ENCODE measurements at regions not wholly inside any gene's neighbourhood (a gene's known extent, or its start where the extent isn't known, plus 50 kb on each side); places are given as distances from the start of the nearest gene placed in this dataset.

GRCh38 chr13:74000876-74001275, 133.3 kb downstream of the KLF12 start:
- peak; percentile 12 to 13 for DNase-seq (ENCODE audit: low read depth in 2 of 2)

- DNase-seq (ENCODE audit: low read depth in 2 of 2) = no peak
Observed at GRCh38 chr13:73998631-73999030, 135.6 kb downstream of the KLF12 start.

- DNase-seq (ENCODE audit: low read depth in 2 of 2) = no peak
Observed at GRCh38 chr13:73997964-73998363, 136.2 kb downstream of the KLF12 start.

- no peak for DNase-seq (ENCODE audit: low read depth in 2 of 2)
Observed at GRCh38 chr13:73996569-73996968, 137.6 kb downstream of the KLF12 start.

GRCh38 chr13:73995736-73996135, 138.5 kb downstream of the KLF12 start:
- no peak for DNase-seq (ENCODE audit: low read depth in 2 of 2)

- DNase-seq (ENCODE audit: low read depth in 2 of 2) = no peak
Observed at GRCh38 chr13:73993661-73994060, 140.5 kb downstream of the KLF12 start.

- no peak for DNase-seq (ENCODE audit: low read depth in 2 of 2)
Observed at GRCh38 chr13:73991884-73992283, 142.3 kb downstream of the KLF12 start.

- no peak for DNase-seq (ENCODE audit: low read depth in 2 of 2)
Observed at GRCh38 chr13:73991384-73991783, 142.8 kb downstream of the KLF12 start.

- DNase-seq (ENCODE audit: low read depth in 2 of 2) = no peak
Observed at GRCh38 chr13:73989244-73989843, 144.9 kb downstream of the KLF12 start.

GRCh38 chr13:73988461-73988860, 145.7 kb downstream of the KLF12 start:
- DNase-seq (ENCODE audit: low read depth in 2 of 2) = no peak

GRCh38 chr13:73987618-73988017, 146.6 kb downstream of the KLF12 start:
- DNase-seq (ENCODE audit: low read depth in 2 of 2) = no peak

- DNase-seq (ENCODE audit: low read depth in 2 of 2) = no peak
Observed at GRCh38 chr13:73985783-73986182, 148.4 kb downstream of the KLF12 start.

GRCh38 chr13:73984949-73985691, 149.1 kb downstream of the KLF12 start:
- DNase-seq (ENCODE audit: low read depth in 2 of 2) = no peak

GRCh38 chr13:73984201-73984600, 150.0 kb downstream of the KLF12 start:
- no peak for DNase-seq (ENCODE audit: low read depth in 2 of 2)

GRCh38 chr13:73983109-73983508, 151.1 kb downstream of the KLF12 start:
- no peak for DNase-seq (ENCODE audit: low read depth in 2 of 2)

GRCh38 chr13:73981595-73981994, 152.6 kb downstream of the KLF12 start:
- no peak for DNase-seq (ENCODE audit: low read depth in 2 of 2)

- no peak for DNase-seq (ENCODE audit: low read depth in 2 of 2)
Observed at GRCh38 chr13:73975767-73976166, 158.4 kb downstream of the KLF12 start.

GRCh38 chr13:73974051-73974450, 160.2 kb downstream of the KLF12 start:
- no peak for DNase-seq (ENCODE audit: low read depth in 2 of 2)

- no peak for DNase-seq (ENCODE audit: low read depth in 2 of 2)
Observed at GRCh38 chr13:73973156-73973555, 161.0 kb downstream of the KLF12 start.

- DNase-seq (ENCODE audit: low read depth in 2 of 2) = no peak
Observed at GRCh38 chr13:73972545-73972944, 161.7 kb downstream of the KLF12 start.

- no peak for DNase-seq (ENCODE audit: low read depth in 2 of 2)
Observed at GRCh38 chr13:73971481-73971880, 162.7 kb downstream of the KLF12 start.

GRCh38 chr13:73970421-73971055, 163.7 kb downstream of the KLF12 start:
- DNase-seq (ENCODE audit: low read depth in 2 of 2) = no peak
